PC-3 (cell line): ENCODE measurements at regions not wholly inside any gene's neighbourhood (a gene's known extent, or its start where the extent isn't known, plus 50 kb on each side); places are given as distances from the start of the nearest gene placed in this dataset.

Experiments
- ATAC-seq: fragments of 200-7000 bp; cut with Tn5 transposase; 2 replicates; pipeline ENCODE4 v1.9.1; 2020; ENCODE audit warnings: mild to moderate bottlenecking, moderate library complexity
- BruUV-seq: library from RNA; stranded (reverse); fragments of 400-500 nt; replicated peaks from 2 replicates; lab custom pipeline; 2021; lab: Mats Ljungman, UMichigan
- CTCF ChIA-PET: fragments of 300-600 bp; sonication (Branson Sonifier 250); formaldehyde crosslinking; loops from one replicate; lab custom pipeline; 2022; ENCODE audit warnings: antibody characterized with exemption; lab: Charles Lee
- POLR2A ChIA-PET: fragments of 300-600 bp; sonication (Branson Sonifier 250); formaldehyde crosslinking; loops from one replicate; lab custom pipeline; 2022; ENCODE audit warnings: antibody characterized with exemption; ENCODE audit not compliant: unreplicated experiment; lab: Charles Lee
- DNase-seq: peaks from one replicate; pipeline ENCODE4 v3.0.0-alpha.2; 2015
- H2AFZ ChIP-seq: fragments of 300-600 bp; sonication (generic); 2 replicates; pipeline ENCODE4 v1.6.0; 2016; ENCODE audit warnings: antibody characterized with exemption, low read length
- H3F3A ChIP-seq: fragments of 300-600 bp; sonication (generic); one replicate; pipeline ENCODE4 v1.6.0; 2017; ENCODE audit warnings: antibody characterized with exemption, low read length, control low read depth, mild to moderate bottlenecking; ENCODE audit not compliant: unreplicated experiment
- H3K27ac ChIP-seq: fragments of 300-600 bp; sonication (generic); 2 replicates; pipeline ENCODE4 v1.5.1; 2016; ENCODE audit warnings: mild to moderate bottlenecking, low read length
- H3K27me3 ChIP-seq: fragments of 300-600 bp; sonication (generic); 2 replicates; pipeline ENCODE4 v1.6.1; 2016; ENCODE audit warnings: low read length, mixed read lengths
- H3K36me3 ChIP-seq: fragments of 300-600 bp; sonication (generic); 2 replicates; pipeline ENCODE4 v1.6.1; 2016; ENCODE audit warnings: low read depth, mixed run types, low read length, mixed read lengths
- H3K4me1 ChIP-seq: fragments of 300-600 bp; sonication (generic); 2 replicates; pipeline ENCODE4 v1.5.1; 2016; ENCODE audit warnings: low read length; ENCODE audit not compliant: insufficient read depth
- H3K4me2 ChIP-seq: fragments of 300-600 bp; sonication (generic); 2 replicates; pipeline ENCODE4 v1.6.0; 2016; ENCODE audit warnings: low read length
- H3K4me3 ChIP-seq: fragments of 300-600 bp; sonication (generic); 2 replicates; pipeline ENCODE4 v1.5.1; 2016; ENCODE audit warnings: mild to moderate bottlenecking, low read length, mixed read lengths
- H3K79me2 ChIP-seq: fragments of 300-600 bp; sonication (generic); 2 replicates; pipeline ENCODE4 v1.6.1; 2017; ENCODE audit warnings: low read length, mixed read lengths
- H3K9ac ChIP-seq: fragments of 300-600 bp; sonication (generic); 2 replicates; pipeline ENCODE4 v1.6.0; 2016; ENCODE audit warnings: mild to moderate bottlenecking, low read length
- H3K9me2 ChIP-seq: fragments of 300-600 bp; sonication (generic); replicated peaks from 2 replicates; pipeline ENCODE4 v1.6.1; 2016; ENCODE audit warnings: mixed run types, low read length, mixed read lengths
- H3K9me3 ChIP-seq: fragments of 300-600 bp; sonication (generic); 2 replicates; pipeline ENCODE4 v1.6.1; 2016; ENCODE audit warnings: low read length, mixed read lengths
- H4K20me1 ChIP-seq: fragments of 300-600 bp; sonication (generic); 2 replicates; pipeline ENCODE4 v1.6.1; 2016; ENCODE audit warnings: low read length, mixed read lengths
- CTCF ChIP-seq: fragments of 300-600 bp; sonication (generic); conservative IDR thresholded peaks from 2 replicates; pipeline ENCODE4 v1.5.1; 2017; ENCODE audit warnings: antibody characterized with exemption, low read depth, mild to moderate bottlenecking, low read length
- EZH2 ChIP-seq: fragments of 300-600 bp; sonication (generic); IDR thresholded peaks from one replicate; pipeline ENCODE4 v1.6.1; 2017; ENCODE audit warnings: antibody characterized with exemption, mild to moderate bottlenecking, low read length; ENCODE audit not compliant: unreplicated experiment
- EZH2phosphoT487 ChIP-seq: fragments of 300-600 bp; sonication (generic); IDR thresholded peaks from 2 replicates; pipeline ENCODE4 v1.6.1; 2018; ENCODE audit warnings: mild to moderate bottlenecking, antibody characterized with exemption, low read length, borderline replicate concordance
- intact Hi-C: fragments of 100-400 bp; cut with micrococcal nuclease; formaldehyde crosslinking; loops from 2 replicates; pipeline ENCODE4 v1.9.0; 2023

- no peak overlapping the region for H3K4me3 ChIP-seq
- H3F3A ChIP-seq, result no peaks in the 10 kb centered on the region
- BruUV-seq, result no TSS peak
- TF ChIP-seq EZH2, result no peak
- TF ChIP-seq EZH2phosphoT487, result no peak
- no peak for TF ChIP-seq CTCF
- DNase-seq (no peak), ATAC-seq (no peak)
- no peaks in the 10 kb centered on the region for H3K9me3 ChIP-seq
- H3K9me2 ChIP-seq, result no peaks in the 10 kb centered on the region
- ChIA-PET CTCF (no interaction called here), POLR2A (no interaction called here)
- H3K27ac ChIP-seq, result no peak overlapping the region
- no peaks in the 10 kb centered on the region for H3K4me1 ChIP-seq
- no peaks in the 10 kb centered on the region for H4K20me1 ChIP-seq
- H3K27me3 ChIP-seq, result no peaks in the 10 kb centered on the region
- H3K4me2 ChIP-seq, result no peak overlapping the region
- intact Hi-C loops, result no loop called here
- H2AFZ ChIP-seq, result no peak overlapping the region
- H3K36me3 ChIP-seq, result no peaks in the 10 kb centered on the region
- no peak overlapping the region for H3K9ac ChIP-seq
- H3K79me2 ChIP-seq, result no peaks in the 10 kb centered on the region
Measured at GRCh38 chr5:66450237-66450636, 146.0 kb upstream of the MAST4 start.

GRCh38 chr5:66450988-66451387, 145.2 kb upstream of the MAST4 start:
- Histone ChIP-seq H2AFZ (no peak overlapping the region), H3K36me3 (no peaks in the 10 kb centered on the region), H4K20me1 (no peaks in the 10 kb centered on the region), H3K9ac (no peak overlapping the region), H3K9me2 (no peaks in the 10 kb centered on the region), H3K9me3 (no peaks in the 10 kb centered on the region), H3K4me2 (no peak overlapping the region), H3K4me1 (no peaks in the 10 kb centered on the region), H3K79me2 (no peaks in the 10 kb centered on the region), H3K27me3 (no peaks in the 10 kb centered on the region), H3K27ac (no peak overlapping the region), H3K4me3 (no peak overlapping the region), H3F3A (no peaks in the 10 kb centered on the region)
- intact Hi-C loops, result no loop called here
- CTCF ChIA-PET, result no interaction called here
- POLR2A ChIA-PET, result no interaction called here
- ATAC-seq, result no peak
- DNase-seq, result no peak
- no peak for TF ChIP-seq EZH2phosphoT487
- TF ChIP-seq CTCF, result no peak
- TF ChIP-seq EZH2, result no peak
- no TSS peak for BruUV-seq

- intact Hi-C loops, result no loop called here
- no peaks in the 10 kb centered on the region for H4K20me1 ChIP-seq
- ChIA-PET POLR2A (no interaction called here), CTCF (no interaction called here)
- no peak overlapping the region for H3K4me2 ChIP-seq
- no peak overlapping the region for H2AFZ ChIP-seq
- H3K36me3 ChIP-seq, result no peaks in the 10 kb centered on the region
- no peaks in the 10 kb centered on the region for H3F3A ChIP-seq
- H3K9ac ChIP-seq, result no peak overlapping the region
- H3K79me2 ChIP-seq, result no peaks in the 10 kb centered on the region
- H3K27ac ChIP-seq, result no peak overlapping the region
- no peak overlapping the region for H3K4me3 ChIP-seq
- ATAC-seq (no peak), DNase-seq (no peak)
- H3K4me1 ChIP-seq, result no peaks in the 10 kb centered on the region
- no peaks in the 10 kb centered on the region for H3K27me3 ChIP-seq
- no peaks in the 10 kb centered on the region for H3K9me2 ChIP-seq
- TF ChIP-seq EZH2phosphoT487 (no peak), EZH2 (no peak), CTCF (no peak)
- no peaks in the 10 kb centered on the region for H3K9me3 ChIP-seq
- BruUV-seq, result no TSS peak
Measured at GRCh38 chr5:66452109-66452508, 144.1 kb upstream of the MAST4 start.
